ENCODE measurements at regions not wholly inside any gene's neighbourhood (a gene's known extent, or its start where the extent isn't known, plus 50 kb on each side); places are given as distances from the start of the nearest gene placed in this dataset.
A peak's percentile ranks its signal among the peaks of the same experiment; 100 is the strongest.

GRCh38 chrX:34371754-34372153 lies 239.6 kb upstream of the FAM47A start:
- DNase-seq: no peak
- ChIA-PET CTCF (no interaction called here), POLR2A (no interaction called here)
- no peaks in the 10 kb centered on the region for H3K36me3 Mint-ChIP-seq (ENCODE audit: insufficient read depth, unreplicated experiment)
- H3K4me1 Mint-ChIP-seq (ENCODE audit: low read depth, unreplicated experiment): no peaks in the 10 kb centered on the region
- H3K9me3 Mint-ChIP-seq (ENCODE audit: unreplicated experiment): no peaks in the 10 kb centered on the region
- BruUV-seq (replicated peaks): no TSS peak
- no peaks in the 10 kb centered on the region for H3K4me1 ChIP-seq
- H3K27ac Mint-ChIP-seq (ENCODE audit: unreplicated experiment): no peak overlapping the region
- intact Hi-C loops (cut with micrococcal nuclease; ENCODE audit: unreplicated experiment): no loop called here
- no peak overlapping the region for H3K4me3 Mint-ChIP-seq (ENCODE audit: unreplicated experiment)
- no peaks in the 10 kb centered on the region for H3K9me3 ChIP-seq
- H3K36me3 ChIP-seq (ENCODE audit: control insufficient read depth, insufficient read depth, low read length): no peaks in the 10 kb centered on the region
- no peaks in the 10 kb centered on the region for H3K27me3 Mint-ChIP-seq (ENCODE audit: insufficient read depth, unreplicated experiment)
- H3K4me3 ChIP-seq (ENCODE audit: low read depth, low read length): no peak overlapping the region
- H3K27me3 ChIP-seq (replicated peaks; ENCODE audit: control insufficient read depth, insufficient read depth, low read length): no peaks in the 10 kb centered on the region
- no peak for TF ChIP-seq CTCF (IDR thresholded peaks at IDR 0.05; ENCODE audit: insufficient read depth in 1 of 2, low read depth in 1 of 2, low read length in 1 of 2, severe bottlenecking in 1 of 2, unreplicated experiment in 1 of 2)

- H3K27me3 ChIP-seq (replicated peaks; ENCODE audit: control insufficient read depth, insufficient read depth, low read length): no peaks in the 10 kb centered on the region
- Mint-ChIP-seq H3K27me3 (ENCODE audit: insufficient read depth, unreplicated experiment) (no peaks in the 10 kb centered on the region), H3K4me1 (ENCODE audit: low read depth, unreplicated experiment) (peaks cover 14% of the 10 kb centered on the region), H3K27ac (ENCODE audit: unreplicated experiment) (no peak overlapping the region), H3K9me3 (ENCODE audit: unreplicated experiment) (no peaks in the 10 kb centered on the region), H3K36me3 (ENCODE audit: insufficient read depth, unreplicated experiment) (no peaks in the 10 kb centered on the region), H3K4me3 (ENCODE audit: unreplicated experiment) (no peak overlapping the region)
- peak in 1 of 2 experiments; percentile 40 for TF ChIP-seq CTCF (IDR thresholded peaks at IDR 0.05; ENCODE audit: insufficient read depth in 1 of 2, low read depth in 1 of 2, low read length in 1 of 2, severe bottlenecking in 1 of 2, unreplicated experiment in 1 of 2)
- H3K36me3 ChIP-seq (ENCODE audit: control insufficient read depth, insufficient read depth, low read length): no peaks in the 10 kb centered on the region
- peak in 1 of 2 experiments; percentile 16 for DNase-seq
- BruUV-seq (replicated peaks): no TSS peak
- CTCF ChIA-PET: no interaction called here
- POLR2A ChIA-PET: no interaction called here
- H3K4me1 ChIP-seq: no peaks in the 10 kb centered on the region
- no peaks in the 10 kb centered on the region for H3K9me3 ChIP-seq
- intact Hi-C loops (cut with micrococcal nuclease; ENCODE audit: unreplicated experiment): loop anchor here (2.0 to 5.0 kb wide), 3 partner anchors 62 to 271 kb away; no protein-coding TSS in a partner anchor
- H3K4me3 ChIP-seq (ENCODE audit: low read depth, low read length): no peak overlapping the region
Observed at GRCh38 chrX:34365471-34365870, 233.4 kb upstream of the FAM47A start.

- Mint-ChIP-seq H3K27me3 (ENCODE audit: insufficient read depth, unreplicated experiment) (no peaks in the 10 kb centered on the region), H3K27ac (ENCODE audit: unreplicated experiment) (no peak overlapping the region), H3K9me3 (ENCODE audit: unreplicated experiment) (no peaks in the 10 kb centered on the region), H3K4me1 (ENCODE audit: low read depth, unreplicated experiment) (no peaks in the 10 kb centered on the region), H3K36me3 (ENCODE audit: insufficient read depth, unreplicated experiment) (no peaks in the 10 kb centered on the region), H3K4me3 (ENCODE audit: unreplicated experiment) (no peak overlapping the region)
- TF ChIP-seq CTCF (IDR thresholded peaks at IDR 0.05; ENCODE audit: insufficient read depth in 1 of 2, low read depth in 1 of 2, low read length in 1 of 2, severe bottlenecking in 1 of 2, unreplicated experiment in 1 of 2): no peak
- ChIA-PET POLR2A (no interaction called here), CTCF (no interaction called here)
- no peak for DNase-seq
- H3K27me3 ChIP-seq (replicated peaks; ENCODE audit: control insufficient read depth, insufficient read depth, low read length): no peaks in the 10 kb centered on the region
- no peaks in the 10 kb centered on the region for H3K9me3 ChIP-seq
- no TSS peak for BruUV-seq (replicated peaks)
- H3K4me1 ChIP-seq: peaks cover 5% of the 10 kb centered on the region; the same call in 1 of the 2 replicates
- intact Hi-C loops (cut with micrococcal nuclease; ENCODE audit: unreplicated experiment): no loop called here
- H3K4me3 ChIP-seq (ENCODE audit: low read depth, low read length): no peak overlapping the region
- H3K36me3 ChIP-seq (ENCODE audit: control insufficient read depth, insufficient read depth, low read length): no peaks in the 10 kb centered on the region
Observed at GRCh38 chrX:34350561-34351335, 218.6 kb upstream of the FAM47A start.

All from Caco-2 (cell line).